SK-N-SH (cell line): ENCODE measurements at regions not wholly inside any gene's neighbourhood (a gene's known extent, or its start where the extent isn't known, plus 50 kb on each side); places are given as distances from the start of the nearest gene placed in this dataset.

Experiments
- CTCF ChIP-seq: fragments of 200-600 bp; sonication (generic); IDR thresholded peaks from 2 replicates; pipeline ENCODE4 v1.6.1; 2017; ENCODE audit warnings: antibody characterized with exemption, mild to moderate bottlenecking, moderate library complexity
- GABPA ChIP-seq: IDR thresholded peaks from 2 replicates; pipeline ENCODE4 v1.4.0; 2012; ENCODE audit warnings: low read depth, mild to moderate bottlenecking
- IRF3 ChIP-seq: fragments of 150-350 bp; IDR thresholded peaks from 2 replicates; pipeline ENCODE4 v1.6.1; 2016; ENCODE audit warnings: mild to moderate bottlenecking, low read depth, low read length
- NFIC ChIP-seq: IDR thresholded peaks from 2 replicates; pipeline ENCODE4 v1.4.0; 2012; ENCODE audit warnings: borderline replicate concordance
- REST ChIP-seq: IDR thresholded peaks from 2 replicates; pipeline ENCODE4 v1.6.1; 2012; ENCODE audit warnings: mild to moderate bottlenecking, low read depth, low read length, moderate library complexity

- no peak for TF ChIP-seq CTCF
- TF ChIP-seq NFIC: no peak
- no peak for TF ChIP-seq IRF3
- TF ChIP-seq GABPA: no peak
- TF ChIP-seq REST: no peak
Observed at GRCh38 chr7:119929891-119930290, 343.1 kb upstream of the KCND2 start.
